T-helper 17 cell (primary cell): ENCODE measurements at regions not wholly inside any gene's neighbourhood (a gene's known extent, or its start where the extent isn't known, plus 50 kb on each side); places are given as distances from the start of the nearest gene placed in this dataset.

ENCODE experiments used
- ATAC-seq: fragments of 150-1000 bp; cut with Tn5 transposase; 2 replicates; pipeline ENCODE4 v1.10.0; 2021; ENCODE audit warnings: mild to moderate bottlenecking, moderate library complexity
- DNase-seq, 3 donors: peaks; one replicate each; pipeline versions ENCODE4 v3.0.0 to v3.0.0-alpha.2; 2020 to 2021
- H3K9me3 ChIP-seq: one replicate; pipeline ENCODE4 v1.7.0; 2013; ENCODE audit warnings: low read length, mild to moderate bottlenecking; ENCODE audit not compliant: control insufficient read depth, poor library complexity, severe bottlenecking
- H3K27ac Mint-ChIP-seq: one replicate; pipeline ENCODE4 v1.8.0; 2022; ENCODE audit warnings: mild to moderate bottlenecking, moderate library complexity, mixed read lengths
- H3K27me3 Mint-ChIP-seq: one replicate; pipeline ENCODE4 v1.8.0; 2022; ENCODE audit warnings: mixed read lengths
- H3K36me3 Mint-ChIP-seq: one replicate; pipeline ENCODE4 v1.8.0; 2022; ENCODE audit warnings: low read depth, mixed read lengths
- H3K4me1 Mint-ChIP-seq: one replicate; pipeline ENCODE4 v1.8.0; 2022; ENCODE audit warnings: mild to moderate bottlenecking, mixed read lengths
- H3K4me3 Mint-ChIP-seq: one replicate; pipeline ENCODE4 v1.8.0; 2022; ENCODE audit warnings: mild to moderate bottlenecking, moderate library complexity, mixed read lengths

DNA sequence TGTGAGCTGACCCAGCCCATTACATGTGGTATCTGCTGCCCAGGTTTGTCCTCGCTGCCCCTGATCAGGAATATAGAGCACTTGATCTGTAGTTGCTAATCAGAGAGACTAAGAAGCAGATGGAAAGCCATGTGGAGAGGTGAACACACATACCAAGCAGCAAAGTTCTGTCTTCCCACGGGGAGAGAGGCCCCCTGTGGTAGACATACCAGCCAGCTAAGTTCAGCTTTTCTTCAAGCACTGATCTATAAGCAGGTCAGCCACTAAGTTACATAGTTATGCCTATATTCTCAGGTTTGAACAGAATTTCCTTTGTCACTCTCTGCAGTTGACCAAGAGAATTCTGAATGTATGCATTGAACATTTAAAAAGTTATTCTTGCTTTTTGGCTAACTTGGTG is 76.4 kb downstream of the DDX3Y start:
- peaks cover 2% of the 10 kb centered on the region for H3K4me1 Mint-ChIP-seq
- H3K27ac Mint-ChIP-seq = no peak overlapping the region
- H3K27me3 Mint-ChIP-seq = no peaks in the 10 kb centered on the region
- H3K9me3 ChIP-seq = no peaks in the 10 kb centered on the region
- ATAC-seq (no peak), DNase-seq (no peak)
- H3K36me3 Mint-ChIP-seq = no peaks in the 10 kb centered on the region
- H3K4me3 Mint-ChIP-seq = no peak overlapping the region

- H3K9me3 ChIP-seq = no peaks in the 10 kb centered on the region
- ATAC-seq (no peak), DNase-seq (no peak)
- Mint-ChIP-seq H3K4me1 (peaks cover 2% of the 10 kb centered on the region), H3K27me3 (no peaks in the 10 kb centered on the region), H3K4me3 (no peak overlapping the region), H3K27ac (no peak overlapping the region), H3K36me3 (no peaks in the 10 kb centered on the region)
Observed at GRCh38 chrY:12982249-12982829, 77.7 kb downstream of the DDX3Y start.

DNA sequence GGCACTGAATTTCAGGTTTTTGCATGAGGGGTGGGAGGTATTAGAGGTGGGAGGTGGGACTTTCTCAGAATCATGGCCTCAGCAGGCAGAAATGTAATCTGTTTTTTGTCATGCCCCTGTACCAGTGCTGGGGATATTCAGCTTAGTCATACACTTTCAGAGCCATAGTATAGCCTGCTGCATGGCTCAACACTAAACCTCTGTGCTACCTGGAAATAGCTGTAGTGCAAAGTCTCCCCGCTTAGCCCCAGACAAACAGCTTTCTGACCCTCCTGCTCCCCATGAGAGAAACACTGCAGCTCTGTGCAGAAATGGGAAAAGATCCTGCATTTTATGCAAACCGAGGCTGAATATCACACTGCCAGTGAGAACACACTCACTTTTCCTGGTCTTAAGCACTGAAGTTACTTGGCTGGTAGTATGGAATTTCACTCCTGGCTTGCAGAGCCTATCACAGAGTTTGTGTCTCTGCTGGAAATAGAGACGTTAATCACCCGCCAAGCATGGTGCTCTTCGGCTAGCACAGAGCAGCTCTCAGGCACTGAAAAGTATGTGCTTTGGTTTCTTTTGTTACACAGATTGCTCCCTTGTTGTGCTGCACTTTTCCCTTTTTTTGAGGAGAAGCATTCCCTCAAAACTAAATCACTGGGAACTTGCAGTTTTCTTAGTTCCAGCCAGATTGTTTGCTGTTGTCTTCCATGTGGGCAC is 80.1 kb downstream of the DDX3Y start:
- H3K27me3 Mint-ChIP-seq = no peaks in the 10 kb centered on the region
- ATAC-seq = no peak
- DNase-seq = no peak
- peaks cover 2% of the 10 kb centered on the region for H3K4me1 Mint-ChIP-seq
- H3K9me3 ChIP-seq = no peaks in the 10 kb centered on the region
- H3K27ac Mint-ChIP-seq = no peak overlapping the region
- H3K36me3 Mint-ChIP-seq = no peaks in the 10 kb centered on the region
- no peak overlapping the region for H3K4me3 Mint-ChIP-seq

DNA sequence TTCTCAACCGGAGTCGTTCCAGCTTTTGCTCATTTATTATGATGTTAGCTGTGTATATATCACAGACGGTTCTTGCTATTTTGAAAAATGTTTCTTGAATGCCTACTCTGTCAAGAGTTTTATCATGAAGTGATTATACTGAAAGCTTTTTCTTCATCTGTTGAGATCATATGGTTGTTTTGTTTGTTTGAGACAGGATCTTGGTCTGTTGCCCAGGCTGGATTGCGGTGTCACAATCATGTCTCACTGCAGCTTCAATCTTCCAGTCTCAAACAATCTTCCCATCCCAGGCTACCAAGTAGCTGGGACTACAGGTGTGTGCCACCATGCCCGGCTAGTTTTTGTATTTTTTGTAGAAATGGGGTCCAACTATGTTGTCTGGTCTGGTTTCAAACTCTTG is 112.8 kb downstream of the DDX3Y start:
- peaks cover 13% of the 10 kb centered on the region for H3K4me1 Mint-ChIP-seq
- no peaks in the 10 kb centered on the region for H3K27me3 Mint-ChIP-seq
- no peak overlapping the region for H3K4me3 Mint-ChIP-seq
- H3K9me3 ChIP-seq = no peaks in the 10 kb centered on the region
- H3K27ac Mint-ChIP-seq = peak overlapping the region; percentile 90
- H3K36me3 Mint-ChIP-seq = no peaks in the 10 kb centered on the region
- DNase-seq = no peak
- ATAC-seq = no peak

- ATAC-seq (no peak), DNase-seq (no peak)
- Mint-ChIP-seq H3K27me3 (no peaks in the 10 kb centered on the region), H3K4me1 (peaks cover 13% of the 10 kb centered on the region), H3K4me3 (no peak overlapping the region), H3K36me3 (no peaks in the 10 kb centered on the region), H3K27ac (no peak overlapping the region)
- H3K9me3 ChIP-seq = no peaks in the 10 kb centered on the region
Observed at GRCh38 chrY:13019486-13019885, 114.8 kb downstream of the DDX3Y start.

DNA sequence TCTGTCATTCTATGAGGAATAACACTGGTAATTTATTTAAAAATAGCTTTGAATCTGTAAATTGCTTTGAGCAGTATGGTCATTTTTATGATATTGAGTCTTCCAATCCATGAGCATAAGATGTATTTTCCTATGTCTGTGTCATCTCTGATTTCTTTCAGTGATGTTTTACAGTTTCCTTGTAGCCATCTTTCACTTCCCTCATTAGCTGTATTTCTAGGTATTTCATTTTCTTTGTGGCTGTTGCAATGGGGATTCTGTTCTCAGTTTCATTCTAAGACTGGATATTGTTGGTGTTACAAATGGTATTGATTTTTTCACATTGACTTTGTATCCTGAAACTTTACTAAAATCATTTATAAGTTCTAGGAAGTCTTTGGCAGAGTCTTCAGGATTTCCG is 116.2 kb downstream of the DDX3Y start:
- Mint-ChIP-seq H3K27ac (no peak overlapping the region), H3K4me1 (peaks cover 13% of the 10 kb centered on the region), H3K4me3 (no peak overlapping the region), H3K27me3 (no peaks in the 10 kb centered on the region), H3K36me3 (no peaks in the 10 kb centered on the region)
- no peaks in the 10 kb centered on the region for H3K9me3 ChIP-seq
- DNase-seq = no peak
- no peak for ATAC-seq

DNA sequence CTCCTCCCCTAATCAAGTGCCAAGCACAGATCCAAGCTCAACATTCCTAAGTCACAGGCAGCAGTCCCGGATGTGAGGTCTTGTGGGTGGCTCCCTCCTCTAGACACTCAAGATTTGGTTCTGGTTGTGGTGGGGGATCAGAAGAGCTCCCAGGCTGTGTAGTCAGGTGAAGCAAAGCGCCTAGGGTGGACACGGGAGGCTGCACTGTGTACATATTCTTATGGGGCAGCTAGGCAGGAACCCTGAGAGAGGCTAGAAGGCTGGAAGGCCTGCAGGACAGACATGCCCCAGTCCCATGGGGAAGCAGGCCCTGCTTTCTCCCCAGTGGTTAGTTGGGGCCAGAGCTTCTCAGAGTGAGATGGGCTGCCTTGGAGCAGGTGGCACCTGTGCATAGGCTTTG is 118.9 kb downstream of the DDX3Y start:
- no peaks in the 10 kb centered on the region for H3K9me3 ChIP-seq
- ATAC-seq = no peak
- DNase-seq = no peak
- Mint-ChIP-seq H3K27ac (no peak overlapping the region), H3K4me3 (no peak overlapping the region), H3K27me3 (no peaks in the 10 kb centered on the region), H3K4me1 (peaks cover 5% of the 10 kb centered on the region), H3K36me3 (no peaks in the 10 kb centered on the region)

GRCh38 chrY:13024447-13024846 is 119.8 kb downstream of the DDX3Y start:
- DNase-seq (no peak), ATAC-seq (no peak)
- H3K27ac Mint-ChIP-seq = no peak overlapping the region
- H3K27me3 Mint-ChIP-seq = no peaks in the 10 kb centered on the region
- no peaks in the 10 kb centered on the region for H3K36me3 Mint-ChIP-seq
- peaks cover 5% of the 10 kb centered on the region for H3K4me1 Mint-ChIP-seq
- H3K9me3 ChIP-seq = no peaks in the 10 kb centered on the region
- H3K4me3 Mint-ChIP-seq = no peak overlapping the region

DNA sequence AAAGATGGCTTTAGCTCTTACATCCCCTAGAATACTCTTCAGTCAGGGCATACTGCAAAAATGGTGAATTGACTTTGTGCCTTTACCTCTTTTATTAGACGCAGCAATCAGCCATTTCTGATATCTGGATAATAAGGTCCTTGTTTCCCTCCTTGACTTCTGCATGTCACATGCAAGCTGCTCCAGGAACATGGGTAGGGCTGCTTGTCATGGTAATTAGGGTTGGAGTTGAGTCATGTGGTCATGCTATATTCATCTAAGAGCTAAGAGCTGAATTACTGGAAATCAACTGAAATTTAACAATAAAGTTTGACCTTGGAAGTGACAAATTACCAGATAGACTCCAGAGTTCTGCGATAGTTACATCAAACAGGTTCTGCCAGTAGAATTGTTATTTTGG is 122.2 kb downstream of the DDX3Y start:
- H3K36me3 Mint-ChIP-seq = no peaks in the 10 kb centered on the region
- no peak overlapping the region for H3K27ac Mint-ChIP-seq
- H3K27me3 Mint-ChIP-seq = no peaks in the 10 kb centered on the region
- ATAC-seq (no peak), DNase-seq (no peak)
- H3K4me1 Mint-ChIP-seq = peaks cover 2% of the 10 kb centered on the region
- H3K9me3 ChIP-seq = no peaks in the 10 kb centered on the region
- H3K4me3 Mint-ChIP-seq = no peak overlapping the region

- H3K27me3 Mint-ChIP-seq = no peaks in the 10 kb centered on the region
- H3K36me3 Mint-ChIP-seq = peaks cover under 1% of the 10 kb centered on the region
- no peaks in the 10 kb centered on the region for H3K4me1 Mint-ChIP-seq
- ATAC-seq = no peak
- H3K4me3 Mint-ChIP-seq = no peak overlapping the region
- H3K27ac Mint-ChIP-seq = no peak overlapping the region
- H3K9me3 ChIP-seq = no peaks in the 10 kb centered on the region
- no peak for DNase-seq
Observed at GRCh38 chrY:13040232-13040631, 135.6 kb downstream of the DDX3Y start.

DNA sequence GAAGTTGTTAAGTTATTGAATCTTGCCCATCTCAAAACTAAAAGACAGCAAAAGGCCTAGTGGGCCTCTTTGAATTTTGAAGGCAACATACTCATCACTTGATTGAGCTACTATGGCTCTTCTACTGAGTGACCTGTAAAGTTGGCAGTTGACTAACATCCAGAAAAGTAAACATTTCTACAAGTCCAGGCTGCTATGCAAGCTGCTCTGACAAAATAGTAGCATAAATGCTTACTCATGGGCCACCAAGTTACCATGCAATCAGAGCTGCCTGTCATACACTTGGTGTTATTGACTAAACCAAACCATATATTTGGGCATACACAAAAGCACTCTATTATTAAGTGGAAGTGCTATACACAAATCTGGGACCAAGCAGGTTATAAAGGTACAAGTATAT is 148.8 kb downstream of the DDX3Y start:
- H3K4me3 Mint-ChIP-seq = no peak overlapping the region
- no peak overlapping the region for H3K27ac Mint-ChIP-seq
- H3K4me1 Mint-ChIP-seq = peaks cover 4% of the 10 kb centered on the region
- no peaks in the 10 kb centered on the region for H3K27me3 Mint-ChIP-seq
- no peaks in the 10 kb centered on the region for H3K9me3 ChIP-seq
- H3K36me3 Mint-ChIP-seq = no peaks in the 10 kb centered on the region
- no peak for DNase-seq
- no peak for ATAC-seq

- Mint-ChIP-seq H3K27me3 (no peaks in the 10 kb centered on the region), H3K27ac (no peak overlapping the region)
- no peak for ATAC-seq
Observed at GRCh38 chrY:13066372-13066771, 161.7 kb downstream of the DDX3Y start.

GRCh38 chrY:13068696-13069095 is 164.0 kb downstream of the DDX3Y start:
- no peak for ATAC-seq
- H3K27me3 Mint-ChIP-seq = no peaks in the 10 kb centered on the region
- H3K36me3 Mint-ChIP-seq = no peaks in the 10 kb centered on the region
- no peak overlapping the region for H3K4me3 Mint-ChIP-seq
- DNase-seq = no peak
- H3K4me1 Mint-ChIP-seq = peaks cover 3% of the 10 kb centered on the region
- no peaks in the 10 kb centered on the region for H3K9me3 ChIP-seq
- no peak overlapping the region for H3K27ac Mint-ChIP-seq

More at GRCh38 chrY:13066372-13066771, 161.7 kb downstream of the DDX3Y start:
- Mint-ChIP-seq H3K36me3 (no peaks in the 10 kb centered on the region), H3K4me1 (peaks cover 3% of the 10 kb centered on the region), H3K4me3 (no peak overlapping the region)
- no peak for DNase-seq
- H3K9me3 ChIP-seq = no peaks in the 10 kb centered on the region

GRCh38 chrY:13069111-13069510 is 164.4 kb downstream of the DDX3Y start:
- H3K36me3 Mint-ChIP-seq = no peaks in the 10 kb centered on the region
- no peak overlapping the region for H3K4me3 Mint-ChIP-seq
- no peak for ATAC-seq
- no peak overlapping the region for H3K27ac Mint-ChIP-seq
- no peaks in the 10 kb centered on the region for H3K27me3 Mint-ChIP-seq
- H3K4me1 Mint-ChIP-seq = peaks cover 3% of the 10 kb centered on the region
- DNase-seq = no peak
- no peaks in the 10 kb centered on the region for H3K9me3 ChIP-seq
